GM18502 (cell line): ENCODE measurements at regions not wholly inside any gene's neighbourhood (a gene's known extent, or its start where the extent isn't known, plus 50 kb on each side); places are given as distances from the start of the nearest gene placed in this dataset.
"Not testable (repeated sequence)": the region's sequence is repeated elsewhere in the genome, so short reads cannot be mapped to it uniquely, and the experiment has no call there.

ENCODE experiments used
- ATAC-seq: cut with Tn5 transposase; IDR thresholded peaks from one replicate; pipeline ENCODE4 v1.9.1; 2021; ENCODE audit warnings: mild to moderate bottlenecking; ENCODE audit not compliant: unreplicated experiment, poor library complexity

DNA sequence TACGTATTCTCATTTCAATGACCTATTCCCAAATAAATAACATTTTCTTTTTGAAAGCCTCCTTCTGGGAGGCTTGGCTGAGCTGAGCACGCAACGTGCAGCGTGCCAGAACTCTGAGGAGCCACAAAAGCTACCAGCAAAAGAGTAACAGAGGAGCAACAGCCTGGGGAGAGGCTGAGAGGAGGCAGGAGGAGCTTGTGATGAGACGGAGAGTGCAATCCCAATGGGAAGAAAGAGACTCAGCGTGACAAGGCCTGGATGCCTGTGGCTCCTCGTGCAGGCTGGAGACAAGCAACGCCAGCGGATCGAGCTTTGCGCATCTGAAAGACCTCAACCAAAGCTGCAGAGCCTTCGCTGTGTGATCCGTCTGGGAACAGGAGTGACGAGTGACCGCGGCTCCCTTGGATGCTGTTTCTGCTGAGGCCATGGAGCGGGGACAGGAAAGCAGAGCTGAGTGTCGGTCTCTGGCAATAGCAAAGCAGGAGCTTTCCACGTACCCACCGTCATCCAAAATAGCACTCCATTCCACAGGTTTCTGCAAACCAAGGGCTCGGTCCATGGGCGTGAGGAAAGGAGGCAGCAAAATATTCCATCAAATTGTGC lies 171.7 kb upstream of the PFKP start:
- no peak for ATAC-seq

GRCh38 chr10:2893991-2894390 lies 173.4 kb upstream of the PFKP start:
- ATAC-seq = no peak

- ATAC-seq = no peak
Observed at GRCh38 chr10:2893158-2893845, 174.0 kb upstream of the PFKP start.

DNA sequence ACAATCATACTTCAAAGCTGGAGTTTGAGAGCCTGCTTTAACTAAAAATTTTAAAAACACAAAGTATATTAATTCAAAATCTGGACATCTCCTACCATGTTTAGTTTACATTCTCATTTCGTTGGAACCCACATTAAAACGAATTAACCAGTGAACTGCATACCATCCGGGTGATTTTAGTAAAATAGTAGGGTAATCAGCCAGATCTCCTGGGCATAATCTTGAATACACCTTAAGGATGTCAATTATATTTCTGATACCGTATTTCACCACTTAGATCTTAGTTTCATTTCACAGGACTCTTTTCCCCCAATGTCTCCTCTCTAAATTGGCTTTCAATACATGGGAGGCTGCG lies 175.6 kb upstream of the PFKP start:
- no peak for ATAC-seq

DNA sequence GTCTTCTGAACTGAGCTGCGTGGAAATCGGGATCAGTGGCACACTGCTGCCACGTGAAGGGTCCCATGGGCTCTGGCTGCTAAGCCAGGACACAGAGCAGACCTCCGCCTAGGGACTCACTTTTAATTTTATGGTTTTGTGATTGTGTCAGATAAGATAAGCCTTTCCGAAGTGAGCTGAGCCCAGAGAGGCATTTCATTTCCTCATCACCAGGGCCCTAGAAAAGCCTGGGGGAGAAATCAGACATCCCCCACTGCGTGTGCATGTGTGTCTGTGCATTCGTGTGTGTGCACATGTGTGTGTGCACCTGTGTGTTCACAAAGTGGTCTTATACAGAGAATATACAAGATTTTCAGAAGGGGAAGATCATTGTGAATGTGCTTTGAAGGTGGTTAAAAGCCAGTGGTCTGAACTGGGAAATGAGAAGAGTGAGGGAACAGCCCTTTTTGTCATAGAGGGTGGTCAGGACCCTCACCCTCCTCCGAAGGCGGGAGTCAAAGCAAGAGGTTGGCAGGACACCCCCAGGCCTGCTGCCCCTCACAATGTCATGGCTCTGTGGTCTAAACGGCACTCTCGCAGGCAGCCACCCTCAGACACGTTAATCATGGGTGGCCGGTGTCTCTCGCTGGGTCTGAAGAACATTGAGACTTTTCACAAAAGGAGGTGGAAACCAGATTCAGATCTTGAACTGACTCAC lies 176.1 kb upstream of the PFKP start:
- ATAC-seq = no peak

- no peak for ATAC-seq
Observed at GRCh38 chr10:2890093-2890492, 177.3 kb upstream of the PFKP start.

DNA sequence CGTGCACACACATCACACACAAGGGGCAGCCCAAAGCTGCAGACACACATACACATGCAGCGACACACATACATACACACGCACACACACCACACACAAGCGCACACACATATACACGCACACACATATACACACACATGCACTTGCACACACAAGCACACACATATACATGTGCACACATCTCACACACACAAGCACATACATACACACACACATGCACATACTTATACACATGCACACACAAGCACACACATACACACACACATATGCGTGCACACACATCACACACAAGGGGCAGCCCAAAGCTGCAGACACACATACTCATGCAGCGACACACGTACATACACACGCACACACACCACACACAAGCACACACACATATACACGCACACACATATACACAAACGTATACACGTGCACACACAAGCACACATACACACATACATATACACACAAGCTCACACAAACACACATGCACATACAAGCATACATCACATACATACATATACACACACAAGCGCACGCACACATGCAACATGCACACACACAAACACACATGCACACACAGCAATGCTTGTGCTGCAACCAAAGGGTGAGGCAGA lies 178.8 kb upstream of the PFKP start:
- ATAC-seq = no peak

GRCh38 chr10:2887391-2888070 lies 179.8 kb upstream of the PFKP start:
- ATAC-seq = no peak

DNA sequence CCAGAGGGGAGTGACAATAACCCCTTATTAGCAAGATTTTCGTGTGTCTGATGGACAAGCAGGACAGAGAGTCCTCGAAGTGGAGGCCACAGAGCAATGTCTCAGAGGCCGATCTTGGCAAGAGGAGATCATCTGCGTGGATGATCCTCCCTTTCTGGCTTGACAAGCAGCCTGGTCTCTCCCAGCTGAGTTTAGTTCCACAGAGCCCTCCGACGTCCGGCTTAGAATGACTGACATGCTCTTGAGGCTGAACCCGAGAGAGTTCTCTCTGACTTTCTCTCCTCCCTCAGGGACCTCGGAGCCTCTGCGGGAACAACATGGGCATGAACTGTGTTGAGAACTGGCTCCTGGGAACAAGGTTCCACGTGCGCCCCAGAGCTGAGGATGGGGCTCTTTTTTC lies 180.7 kb upstream of the PFKP start:
- no peak for ATAC-seq

DNA sequence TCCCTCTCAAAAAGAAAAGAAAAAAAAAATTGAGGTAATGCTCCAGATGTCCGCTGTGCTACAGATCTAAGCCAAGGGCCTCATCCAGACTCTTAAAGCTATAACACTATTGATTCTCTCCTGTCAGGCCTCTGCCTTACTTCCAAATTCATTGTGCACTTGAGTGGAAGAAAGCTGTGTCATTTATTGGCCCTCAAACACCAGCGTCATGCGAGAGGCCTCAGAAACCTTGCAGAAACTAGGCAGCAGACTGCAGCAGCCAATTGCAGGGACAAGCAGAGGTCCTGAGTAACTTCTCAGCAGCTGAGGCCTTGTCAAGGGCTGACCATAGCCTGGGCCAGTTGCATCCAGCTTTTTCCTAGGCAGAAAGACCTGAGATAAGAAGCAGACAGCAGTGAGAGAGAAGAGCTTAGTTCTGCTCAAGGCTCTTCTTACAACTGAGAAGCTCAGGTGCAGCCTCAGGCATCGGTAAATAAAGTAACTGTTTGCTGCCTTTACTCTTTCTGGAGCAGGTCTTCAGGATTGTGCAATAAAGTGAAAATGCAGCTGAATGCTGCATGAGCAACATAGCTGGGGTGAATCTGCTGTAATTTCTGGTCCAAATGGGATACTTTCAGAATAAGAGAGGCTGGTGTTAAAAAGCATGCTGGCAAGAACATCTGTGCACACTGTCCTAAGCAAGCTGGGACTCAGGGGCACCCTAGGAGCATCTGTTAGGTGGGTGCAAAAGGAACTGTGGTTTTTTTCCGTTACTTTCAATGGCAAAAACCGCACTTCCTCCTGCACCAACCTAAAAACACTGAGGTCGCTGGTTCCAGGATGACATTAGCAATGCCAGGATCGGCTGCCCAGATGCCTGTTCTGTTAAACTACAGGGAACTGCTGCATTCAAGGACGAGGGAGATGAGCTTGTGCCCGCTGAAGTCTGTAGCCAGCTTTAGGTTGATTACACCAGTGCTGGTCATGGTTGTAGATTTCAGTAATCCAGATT lies 181.8 kb upstream of the PFKP start:
- no peak for ATAC-seq

DNA sequence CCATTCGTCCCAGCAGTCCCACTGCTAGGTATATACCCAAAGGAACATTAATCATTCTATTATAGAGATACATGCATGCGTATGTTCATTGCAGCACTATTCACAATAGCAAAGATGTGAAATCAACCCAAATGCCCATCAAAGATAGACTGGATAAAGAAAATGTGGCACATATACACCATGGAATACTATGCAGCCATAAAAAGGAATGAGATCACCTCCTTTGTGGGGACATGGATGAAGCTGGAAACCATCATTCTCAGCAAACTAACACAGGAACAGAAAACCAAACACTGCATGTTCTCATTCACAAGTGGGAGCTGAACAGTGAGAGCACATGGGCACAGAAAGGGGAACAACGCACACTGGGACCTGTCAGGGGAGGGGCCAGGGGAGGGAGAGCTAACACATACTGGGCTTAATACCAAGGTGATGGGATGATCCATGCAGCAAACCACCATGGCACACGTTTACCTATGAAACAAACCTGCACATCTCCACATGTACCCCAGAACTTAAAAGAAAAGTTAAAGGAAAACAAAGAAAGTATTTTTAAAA lies 183.3 kb upstream of the PFKP start:
- not testable (repeated sequence) for ATAC-seq

DNA sequence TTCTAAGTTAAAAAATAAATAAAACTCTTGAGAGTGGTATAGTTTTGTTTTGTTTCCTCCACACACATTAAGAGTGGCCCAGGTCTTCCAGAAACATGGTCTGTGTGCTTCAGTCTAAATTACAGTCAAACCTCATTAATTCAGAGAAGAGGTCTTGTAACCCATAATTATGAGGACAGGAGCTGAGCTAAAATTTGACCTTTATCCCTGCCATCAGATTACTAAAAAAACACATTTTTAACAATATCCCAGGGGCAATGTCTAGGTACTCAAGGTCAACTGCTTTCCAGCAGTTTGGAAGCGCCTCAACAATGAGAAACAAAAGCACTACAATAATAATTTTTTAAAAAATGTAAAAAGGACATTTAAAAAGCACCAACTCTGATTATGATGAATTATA lies 184.1 kb upstream of the PFKP start:
- no peak for ATAC-seq

GRCh38 chr10:2882628-2883027 lies 184.7 kb upstream of the PFKP start:
- no peak for ATAC-seq

DNA sequence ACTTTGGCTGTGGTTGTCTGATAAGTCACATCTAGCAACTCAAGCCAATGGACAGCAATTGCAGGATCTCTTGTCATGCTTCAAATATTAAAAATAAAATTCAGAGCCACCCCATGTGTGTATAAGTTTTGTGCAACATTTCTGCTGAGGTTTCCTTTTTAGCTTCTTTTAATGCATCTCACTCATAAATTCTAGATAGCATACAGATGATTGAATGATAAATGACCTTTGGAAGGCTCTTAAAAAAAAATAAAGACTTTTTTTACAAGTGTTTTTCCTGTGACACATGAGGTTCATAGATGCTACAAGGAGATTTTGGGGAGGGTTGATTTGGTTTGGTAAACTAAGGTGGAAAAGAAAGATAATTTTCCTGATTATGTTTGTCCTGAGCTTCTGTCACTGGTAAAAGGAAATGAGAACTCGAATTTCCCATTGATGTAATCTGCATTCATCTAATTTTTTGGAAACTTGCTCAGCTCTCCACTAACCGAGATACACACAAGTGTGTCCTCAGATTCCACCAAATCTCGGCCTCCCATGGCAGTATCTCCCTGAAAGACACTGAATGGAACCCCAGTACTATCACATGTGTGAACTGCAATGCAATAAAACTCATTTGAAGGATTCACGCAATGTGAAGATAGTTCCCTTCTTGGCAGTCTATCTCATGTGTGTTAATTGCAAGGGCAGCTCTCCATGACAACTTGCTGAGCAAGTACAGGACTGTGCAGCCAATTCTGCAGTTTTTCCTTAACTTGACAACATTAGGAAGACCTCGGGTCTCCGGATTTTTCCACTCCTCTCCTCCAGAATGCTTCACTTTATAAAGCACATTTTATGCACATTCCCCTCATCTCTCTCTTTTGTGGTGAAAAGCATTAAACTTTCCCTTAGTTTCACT lies 185.4 kb upstream of the PFKP start:
- ATAC-seq = no peak

DNA sequence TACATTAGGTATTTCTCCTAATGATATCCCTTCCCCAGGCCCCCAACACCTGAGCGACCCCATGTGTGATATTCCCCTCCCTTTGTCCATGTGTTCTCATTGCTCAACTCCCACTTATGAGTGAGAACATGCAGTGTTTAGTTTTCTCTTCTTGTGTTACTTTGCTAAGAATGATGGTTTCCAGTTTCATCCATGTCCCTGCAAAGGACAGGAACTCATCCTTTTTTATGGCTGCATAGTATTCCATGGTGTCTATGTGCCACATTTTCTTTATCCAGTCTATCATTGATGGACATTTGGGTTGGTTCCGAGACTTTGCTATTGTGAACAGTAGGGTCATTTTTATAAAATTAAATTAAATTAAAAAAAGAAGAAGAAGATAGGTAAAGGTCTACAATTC lies 187.3 kb upstream of the PFKP start:
- not testable (repeated sequence) for ATAC-seq

DNA sequence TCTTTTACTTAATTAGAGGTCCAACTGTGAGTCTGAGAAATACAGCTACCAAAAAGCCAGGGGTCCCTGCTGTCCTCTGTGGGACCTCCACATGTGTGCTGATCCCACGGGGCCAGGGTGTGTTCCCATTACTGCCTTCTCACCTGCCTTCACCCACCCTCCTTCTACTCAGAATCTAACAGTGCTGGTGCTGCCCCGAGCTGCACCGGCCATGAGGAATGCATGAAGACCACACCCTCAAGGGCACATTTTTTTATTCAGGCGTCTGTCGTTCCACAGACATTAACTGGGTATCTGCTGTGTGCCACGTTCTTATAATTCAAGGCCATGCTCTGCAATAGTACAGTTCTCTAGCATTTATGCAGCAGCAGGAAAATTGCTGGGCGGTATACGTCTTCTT lies 188.5 kb upstream of the PFKP start:
- ATAC-seq = no peak

GRCh38 chr10:2876032-2876431 lies 191.3 kb upstream of the PFKP start:
- no peak for ATAC-seq

GRCh38 chr10:2874963-2875362 lies 192.4 kb upstream of the PFKP start:
- ATAC-seq = no peak
